Glomerular visceral epithelial cell (primary cell): ENCODE measurements at regions not wholly inside any gene's neighbourhood (a gene's known extent, or its start where the extent isn't known, plus 50 kb on each side); places are given as distances from the start of the nearest gene placed in this dataset.

Source experiments
- DNase-seq: peaks from one replicate; pipeline ENCODE4 v3.0.0-alpha.2; 2016; ENCODE audit errors: extremely low spot score

- no peak for DNase-seq
These were observed 57.1 kb upstream of the ATG10 start for GRCh38 chr5:81914696-81915095.

GRCh38 chr5:81912933-81913332, 58.9 kb upstream of the ATG10 start:
- DNase-seq = no peak

- DNase-seq = no peak
These were observed 62.1 kb upstream of the ATG10 start for GRCh38 chr5:81909677-81910076.

GRCh38 chr5:81908771-81909170, 63.1 kb upstream of the ATG10 start:
- DNase-seq = no peak

- no peak for DNase-seq
These were observed 63.8 kb upstream of the ATG10 start for GRCh38 chr5:81908044-81908443.

- no peak for DNase-seq
These were observed 64.7 kb upstream of the ATG10 start for GRCh38 chr5:81907012-81907635.

- no peak for DNase-seq
These were observed 65.7 kb upstream of the ATG10 start for GRCh38 chr5:81906086-81906485.

GRCh38 chr5:81904861-81905260, 67.0 kb upstream of the ATG10 start:
- peak; percentile 52 for DNase-seq

- no peak for DNase-seq
These were observed 67.7 kb upstream of the ATG10 start for GRCh38 chr5:81904166-81904565.

- DNase-seq = no peak
These were observed 70.2 kb upstream of the ATG10 start for GRCh38 chr5:81901586-81901985.

- DNase-seq = no peak
These were observed 72.7 kb upstream of the ATG10 start for GRCh38 chr5:81899123-81899522.

GRCh38 chr5:81898403-81898802, 73.4 kb upstream of the ATG10 start:
- DNase-seq = no peak

GRCh38 chr5:81896764-81897163, 75.1 kb upstream of the ATG10 start:
- DNase-seq = no peak

- no peak for DNase-seq
These were observed 76.5 kb upstream of the ATG10 start for GRCh38 chr5:81895307-81895706.

GRCh38 chr5:81893961-81894360, 77.9 kb upstream of the ATG10 start:
- no peak for DNase-seq

GRCh38 chr5:81884871-81885270, 87.0 kb upstream of the ATG10 start:
- no peak for DNase-seq

GRCh38 chr5:81883371-81883770, 88.5 kb upstream of the ATG10 start:
- DNase-seq = no peak

GRCh38 chr5:81881595-81881994, 90.2 kb upstream of the ATG10 start:
- no peak for DNase-seq

- DNase-seq = no peak
These were observed 91.9 kb upstream of the ATG10 start for GRCh38 chr5:81879936-81880335.

GRCh38 chr5:81878333-81878732, 93.5 kb upstream of the ATG10 start:
- DNase-seq = peak; percentile 55

GRCh38 chr5:81866994-81867393, 104.8 kb upstream of the ATG10 start:
- DNase-seq = no peak

GRCh38 chr5:81860778-81861177, 109.9 kb upstream of the SSBP2 start:
- DNase-seq = no peak

- DNase-seq = no peak
These were observed 108.7 kb upstream of the SSBP2 start for GRCh38 chr5:81859624-81860023.
